Fibroblast of skin of back (primary cell): ENCODE measurements at regions not wholly inside any gene's neighbourhood (a gene's known extent, or its start where the extent isn't known, plus 50 kb on each side); places are given as distances from the start of the nearest gene placed in this dataset.
"Not testable (repeated sequence)": the region's sequence is repeated elsewhere in the genome, so short reads cannot be mapped to it uniquely, and the experiment has no call there.

Experiments
- DNase-seq: peaks from one replicate; pipeline ENCODE4 v3.0.0-alpha.2; 2013

DNA sequence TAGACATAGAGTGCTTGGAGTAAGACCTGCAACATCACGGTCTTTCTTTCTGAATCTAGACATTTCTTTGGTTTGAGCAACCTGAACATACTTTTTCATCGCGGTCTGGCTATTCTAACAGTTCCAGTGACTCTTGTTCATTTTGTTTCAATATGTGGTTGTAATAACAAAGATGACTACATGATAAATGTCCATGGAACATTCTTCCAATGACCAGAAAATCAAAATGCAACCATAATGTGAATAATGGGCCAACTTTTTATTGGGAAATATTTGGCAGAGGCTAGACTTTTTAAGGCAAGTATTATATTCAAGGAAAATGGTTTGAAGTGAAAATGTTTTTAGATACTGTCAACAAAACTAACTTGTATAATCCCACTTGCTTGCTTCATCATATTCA lies 282.5 kb downstream of the INHBA start:
- no peak for DNase-seq

DNA sequence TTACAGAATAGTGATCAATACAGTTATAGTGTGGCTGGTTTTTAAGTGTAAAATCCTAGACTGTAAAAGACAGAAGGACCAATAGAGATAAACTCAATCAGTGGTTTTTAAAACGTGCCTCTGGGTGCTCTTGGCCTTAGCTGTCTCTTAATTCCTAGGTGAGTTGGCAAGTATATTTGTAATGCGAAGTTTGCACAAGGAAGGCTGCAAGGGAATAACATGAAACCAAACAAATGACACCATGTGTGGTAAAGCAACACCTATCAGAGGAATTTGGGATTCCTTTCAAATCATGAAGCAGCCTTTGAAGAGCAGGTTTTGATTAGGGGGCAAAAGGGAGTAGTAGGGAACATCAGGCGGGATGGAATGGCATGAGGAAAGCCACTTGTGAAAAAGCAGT lies 284.6 kb downstream of the INHBA start:
- DNase-seq, result no peak

DNA sequence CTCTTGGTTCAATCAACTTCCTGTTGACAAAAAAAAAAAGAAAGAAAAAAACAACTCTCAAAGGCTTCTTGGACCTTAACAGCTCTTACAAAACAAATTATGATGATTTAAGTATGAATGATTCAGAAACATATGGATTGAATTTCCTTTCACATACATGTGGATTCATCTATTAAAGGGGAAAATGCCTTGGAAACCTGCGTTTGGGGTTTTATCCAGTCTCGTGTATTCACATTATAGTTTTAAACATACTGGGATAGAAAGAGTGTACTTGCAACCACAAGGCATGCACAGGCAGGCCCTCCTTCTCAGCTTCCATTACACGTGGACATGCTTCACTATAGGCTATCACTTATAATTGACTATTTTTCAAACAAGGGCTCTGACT lies 286.7 kb downstream of the INHBA start:
- DNase-seq, result peak; percentile 58

DNA sequence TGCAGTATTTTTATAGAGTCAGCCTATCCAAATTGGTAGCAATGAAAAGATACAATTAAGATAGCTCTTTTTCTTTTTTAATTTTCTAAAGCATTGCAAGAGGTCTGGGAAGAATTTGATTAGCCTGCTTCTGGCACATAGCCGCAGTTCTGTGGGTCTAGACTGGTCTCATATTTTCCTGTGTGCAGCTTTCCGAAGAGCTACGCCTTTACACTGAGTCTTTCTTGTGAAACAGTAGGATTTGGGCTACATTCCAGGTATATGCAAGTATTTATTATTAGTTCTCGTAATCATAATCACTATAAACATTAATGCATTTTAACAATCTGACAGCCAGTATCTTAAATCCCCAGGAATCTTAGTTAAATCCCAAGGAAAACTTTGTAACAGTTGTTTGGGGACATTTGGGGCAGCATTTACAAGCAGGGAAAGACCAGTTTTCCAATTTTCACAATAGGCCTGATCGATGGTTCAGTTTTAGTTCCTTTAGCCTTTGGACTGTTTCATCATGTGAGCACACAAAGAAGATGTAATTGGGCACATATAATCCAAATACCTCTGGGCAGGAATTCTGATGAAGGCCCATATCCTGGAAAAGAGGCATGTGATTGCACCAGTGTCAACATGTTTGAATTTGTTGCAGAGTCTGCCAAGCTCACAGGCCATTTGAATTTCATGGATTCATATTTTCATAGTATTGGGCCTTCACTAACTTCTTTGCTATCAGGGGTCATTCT lies 287.3 kb downstream of the INHBA start:
- DNase-seq, result no peak

DNA sequence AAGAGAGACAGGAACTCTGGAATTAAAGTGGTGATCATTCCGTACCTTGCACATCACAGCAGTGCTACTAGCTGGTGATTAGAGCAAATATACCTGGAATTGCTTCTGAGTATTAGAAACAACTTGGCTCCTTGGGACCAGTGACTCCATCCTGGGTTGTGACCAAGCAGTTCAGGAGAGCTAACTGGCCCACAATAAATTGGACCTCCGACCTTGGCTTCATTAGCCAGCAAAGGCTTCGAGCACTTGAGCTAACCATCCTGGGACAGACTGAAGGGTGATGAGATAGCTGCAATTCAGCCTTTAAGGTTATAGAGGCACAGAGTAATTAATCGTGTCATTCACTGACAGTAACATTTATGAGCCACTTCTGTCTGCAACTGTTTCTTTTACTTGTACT lies 287.8 kb downstream of the INHBA start:
- DNase-seq, result no peak

DNA sequence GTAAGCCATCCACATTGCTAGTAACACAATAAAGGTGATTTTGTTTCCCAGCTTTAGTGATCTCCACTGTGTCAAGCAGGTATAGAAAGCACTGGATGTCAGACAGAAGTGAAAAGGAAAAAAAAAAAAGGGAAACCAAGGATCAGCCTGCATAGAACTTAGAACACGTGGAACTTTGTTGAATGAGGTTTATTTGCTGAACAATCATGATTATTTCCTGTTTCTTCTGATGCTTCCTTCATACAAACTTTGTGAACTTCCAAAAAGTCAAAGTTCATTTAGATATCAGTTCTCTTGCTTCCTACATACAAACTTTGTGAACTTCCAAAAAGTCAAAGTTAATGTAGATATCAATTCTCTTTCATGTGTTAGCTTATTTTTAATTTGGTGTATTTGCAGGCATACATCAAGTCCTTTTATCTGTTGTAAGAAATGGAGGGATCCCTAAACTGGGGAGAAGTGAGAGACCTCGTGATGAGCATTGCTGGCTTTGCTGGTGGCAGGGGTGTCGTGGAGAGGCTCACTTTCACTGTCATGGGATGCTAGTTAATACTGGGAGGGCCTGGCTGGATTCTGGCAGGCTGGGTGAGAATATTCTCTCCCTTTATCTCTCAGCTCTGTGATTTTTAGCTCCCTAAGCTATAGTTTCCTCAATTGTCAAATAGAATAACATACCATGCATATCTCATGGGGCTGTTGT lies 298.4 kb downstream of the INHBA start:
- DNase-seq, result peak; percentile 50

DNA sequence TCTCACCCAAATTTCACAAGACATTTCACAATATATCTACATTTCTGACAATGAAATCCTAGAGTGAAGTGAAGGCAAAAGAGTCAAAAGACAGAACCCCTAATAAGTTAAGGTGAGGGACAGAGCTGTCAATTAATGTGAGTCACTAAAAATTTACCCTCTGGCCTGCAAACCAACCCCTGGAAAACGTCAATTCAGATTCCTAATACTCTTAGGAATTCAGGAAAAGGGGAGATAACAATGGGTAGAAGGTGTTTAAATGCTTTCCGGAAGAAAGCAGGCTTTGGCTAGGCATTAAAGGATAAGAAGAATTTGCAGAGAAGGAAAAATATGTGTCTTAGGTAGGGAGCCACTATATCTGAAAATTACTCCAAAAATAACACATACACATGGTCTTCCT lies 299.6 kb downstream of the INHBA start:
- DNase-seq, result no peak

DNA sequence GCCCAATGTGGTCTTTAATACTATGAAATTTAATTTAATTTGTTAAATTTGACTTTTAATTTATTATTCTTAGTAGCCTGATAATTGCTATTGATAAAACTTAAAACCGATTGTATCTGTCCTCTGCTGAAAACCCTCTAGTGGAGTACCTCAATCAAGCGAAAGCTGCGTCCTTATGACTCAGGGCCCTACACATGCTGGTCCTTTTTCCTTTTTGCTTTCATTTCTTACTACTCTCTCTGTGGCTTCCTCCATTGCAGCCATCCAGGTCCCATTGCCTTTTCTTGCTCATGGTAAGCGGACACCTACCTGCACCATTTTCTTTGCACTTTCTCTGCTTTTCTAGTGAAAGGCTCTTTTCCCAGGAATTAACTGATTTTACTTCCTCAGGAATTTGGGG lies 301.1 kb downstream of the INHBA start:
- DNase-seq, result no peak

DNA sequence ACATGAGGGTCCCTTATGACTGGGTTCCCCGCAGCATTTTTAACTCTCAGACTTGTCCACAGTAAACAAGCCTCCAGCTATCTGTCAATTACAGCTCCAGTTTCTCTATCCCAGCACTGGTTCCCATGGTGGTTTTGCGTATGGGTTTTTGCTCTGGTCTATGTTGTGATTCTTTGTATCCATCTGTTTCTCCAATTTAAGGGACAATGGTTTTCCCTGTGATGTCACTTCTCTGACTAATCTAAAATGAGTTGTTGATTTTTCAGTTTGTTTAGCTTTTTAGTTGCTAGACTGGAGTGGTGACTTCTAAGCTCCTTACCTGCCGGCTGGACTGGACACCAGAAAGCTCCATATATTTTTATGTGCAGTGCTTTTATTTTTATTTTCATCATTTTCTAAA lies 303.7 kb downstream of the INHBA start:
- DNase-seq, result no peak

DNA sequence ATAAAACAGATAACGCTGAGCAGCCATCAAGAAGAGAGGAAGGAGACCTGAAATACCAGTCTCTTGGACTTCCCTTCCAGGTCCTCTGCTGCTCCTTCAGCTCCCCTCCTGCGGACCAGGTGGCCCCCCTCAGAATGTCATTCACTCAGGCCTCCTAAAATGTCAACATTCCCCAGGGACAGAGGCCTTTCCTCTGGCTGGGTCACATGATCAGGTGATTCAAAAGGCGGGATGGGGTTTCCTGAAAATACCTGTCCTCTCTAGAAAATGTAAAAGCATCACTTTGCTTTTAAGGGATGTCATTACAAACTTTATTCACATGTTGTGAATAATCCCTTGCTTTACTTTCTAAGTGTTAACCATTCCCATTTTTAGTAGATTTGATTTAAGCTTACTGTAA lies 311.1 kb downstream of the INHBA start:
- no peak for DNase-seq

DNA sequence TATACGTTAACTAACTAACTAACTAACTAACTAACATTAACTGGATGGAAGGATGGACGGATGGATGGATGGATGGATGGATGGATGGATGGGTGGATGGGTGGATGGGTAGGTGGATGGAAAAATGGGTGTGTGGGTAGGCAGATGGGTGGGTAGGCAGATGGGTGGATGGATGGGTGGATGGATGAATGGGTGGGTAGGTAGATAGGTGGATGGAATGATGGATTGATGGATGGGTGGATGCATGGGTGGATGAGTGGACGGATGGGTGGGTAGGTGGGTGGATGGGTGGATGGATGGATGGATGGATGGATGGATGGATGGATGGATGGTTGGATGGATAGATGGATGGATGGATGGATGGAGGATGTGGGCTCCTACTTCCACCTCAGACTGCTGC lies 314.0 kb downstream of the INHBA start:
- not testable (repeated sequence) for DNase-seq

DNA sequence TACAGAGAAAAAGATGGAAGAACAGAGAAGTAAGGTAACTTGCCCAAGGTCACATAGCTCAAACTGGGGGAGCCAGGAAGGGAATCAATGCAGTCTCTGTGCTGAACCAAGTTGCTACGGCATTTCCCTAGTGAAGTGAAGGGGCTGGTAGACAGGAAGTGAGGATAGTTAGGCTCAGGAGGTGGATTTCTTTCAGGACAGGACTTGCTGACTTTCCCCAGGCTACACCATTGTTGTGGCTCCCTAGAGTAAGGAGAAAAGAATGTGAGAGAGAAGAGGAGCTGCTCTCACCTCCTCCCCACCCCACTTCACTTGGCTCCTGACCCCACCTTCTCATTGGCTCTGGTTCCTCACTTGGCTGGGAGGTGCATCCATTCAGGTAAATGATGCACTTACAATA lies 316.9 kb downstream of the INHBA start:
- peak; percentile 11 for DNase-seq

DNA sequence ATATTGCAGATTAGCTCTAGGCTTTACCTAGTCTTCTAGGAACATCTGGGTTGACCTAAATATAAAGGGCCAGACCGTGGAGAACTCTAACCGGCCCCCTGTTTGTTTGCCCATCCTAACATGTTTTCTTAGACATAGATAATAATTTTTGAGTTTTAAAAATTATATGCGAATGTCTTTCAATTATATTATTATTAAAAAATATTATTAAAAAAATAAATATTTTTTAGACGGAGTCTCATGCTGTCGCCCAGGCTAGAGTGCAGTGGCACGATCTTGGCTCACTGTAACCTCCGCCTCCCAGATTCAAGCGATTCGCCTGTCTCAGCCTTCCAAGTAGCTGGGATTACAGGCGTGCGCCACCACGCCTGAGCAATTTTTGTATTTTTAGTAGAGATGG lies 318.5 kb downstream of the INHBA start:
- DNase-seq, result no peak

DNA sequence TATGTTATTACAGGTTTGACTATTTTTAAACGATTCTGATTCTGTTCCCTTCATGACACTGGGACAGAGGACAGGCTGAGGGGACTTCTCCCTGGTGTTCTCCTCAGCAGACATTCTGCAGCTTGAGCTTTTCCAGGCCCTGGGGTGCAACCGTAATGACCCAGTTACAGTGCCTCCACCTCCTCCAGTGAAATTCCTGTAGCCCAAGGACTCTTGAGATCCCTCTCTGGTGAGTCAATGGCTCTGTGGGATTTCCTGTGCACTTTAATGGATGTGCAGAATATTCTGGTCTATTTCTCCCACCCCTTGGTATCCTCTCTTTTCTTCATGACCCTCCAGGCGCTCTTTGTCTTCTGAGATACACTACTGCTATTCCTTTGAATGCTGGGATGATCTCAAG lies 319.3 kb downstream of the INHBA start:
- DNase-seq, result peak; percentile 51

DNA sequence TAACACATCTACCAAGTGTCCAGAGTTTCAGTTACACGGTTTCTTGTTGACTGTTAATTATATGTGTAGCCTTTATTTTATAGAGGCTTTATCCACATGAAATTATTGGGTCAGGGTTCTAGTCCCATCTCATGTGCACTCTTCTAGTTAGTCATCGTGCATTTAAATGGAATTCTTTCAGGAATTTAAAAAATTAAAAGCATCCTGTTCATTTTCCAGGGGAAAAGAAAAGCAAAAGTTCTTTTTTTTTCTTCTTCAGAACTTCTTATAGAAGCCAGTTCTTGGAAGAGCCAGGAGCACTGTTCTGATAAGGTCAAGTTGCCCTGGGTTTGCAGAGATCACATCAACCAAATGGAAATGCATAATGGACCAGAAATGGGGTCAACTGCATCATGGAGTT lies 324.7 kb downstream of the INHBA start:
- peak; percentile 40 for DNase-seq

DNA sequence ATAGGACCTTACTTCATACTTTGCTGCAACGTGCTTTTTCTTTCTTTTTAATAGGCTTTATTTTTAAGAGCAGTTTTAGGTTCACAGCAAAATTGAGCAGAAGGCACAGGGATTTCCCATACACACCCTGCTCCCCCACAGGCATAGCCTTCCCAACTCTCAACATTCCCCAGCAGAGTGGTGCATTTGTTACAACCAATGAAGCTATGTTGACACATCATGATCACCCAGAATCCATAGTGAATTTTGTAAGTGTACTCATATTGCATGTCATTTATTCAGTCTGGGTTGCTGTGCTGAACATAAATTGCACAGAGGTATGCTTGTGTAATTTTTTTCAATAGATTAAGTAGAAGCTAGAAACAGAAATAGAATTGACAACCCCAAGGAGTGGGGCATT lies 327.3 kb downstream of the INHBA start:
- DNase-seq, result peak; percentile 21

DNA sequence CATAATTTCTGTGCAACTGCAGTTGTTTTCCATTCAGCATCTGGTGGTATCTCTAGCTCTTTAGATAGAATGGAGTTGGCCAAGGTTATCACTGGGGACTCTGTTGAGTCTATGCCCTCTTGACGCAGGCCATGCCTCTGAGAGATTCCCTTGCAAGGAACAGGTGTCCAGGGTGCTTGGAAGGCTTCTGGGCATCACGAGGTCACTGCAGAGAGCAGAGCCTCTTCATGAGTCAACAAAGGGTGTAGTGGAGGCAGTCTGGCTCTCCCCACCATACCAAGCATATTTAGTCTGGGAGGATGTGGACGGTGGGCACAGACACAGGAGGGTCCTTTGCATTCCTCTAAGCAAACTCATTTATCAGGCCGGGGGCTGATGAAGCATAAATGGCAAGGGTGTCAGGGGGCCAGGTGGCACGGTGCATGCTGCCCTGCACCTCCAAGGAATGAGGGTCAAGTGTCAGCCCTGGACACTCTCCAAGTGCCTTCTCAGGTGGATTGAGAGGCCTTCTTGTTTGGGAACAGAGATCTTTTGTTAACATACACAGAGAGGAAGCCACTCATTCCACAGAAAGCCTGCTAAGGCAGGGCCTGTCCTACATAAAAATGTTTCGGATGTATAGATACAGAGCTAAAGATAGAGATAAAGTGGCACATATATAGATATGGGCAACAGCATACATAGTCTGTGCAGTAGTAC lies 328.6 kb downstream of the INHBA start:
- DNase-seq, result no peak

DNA sequence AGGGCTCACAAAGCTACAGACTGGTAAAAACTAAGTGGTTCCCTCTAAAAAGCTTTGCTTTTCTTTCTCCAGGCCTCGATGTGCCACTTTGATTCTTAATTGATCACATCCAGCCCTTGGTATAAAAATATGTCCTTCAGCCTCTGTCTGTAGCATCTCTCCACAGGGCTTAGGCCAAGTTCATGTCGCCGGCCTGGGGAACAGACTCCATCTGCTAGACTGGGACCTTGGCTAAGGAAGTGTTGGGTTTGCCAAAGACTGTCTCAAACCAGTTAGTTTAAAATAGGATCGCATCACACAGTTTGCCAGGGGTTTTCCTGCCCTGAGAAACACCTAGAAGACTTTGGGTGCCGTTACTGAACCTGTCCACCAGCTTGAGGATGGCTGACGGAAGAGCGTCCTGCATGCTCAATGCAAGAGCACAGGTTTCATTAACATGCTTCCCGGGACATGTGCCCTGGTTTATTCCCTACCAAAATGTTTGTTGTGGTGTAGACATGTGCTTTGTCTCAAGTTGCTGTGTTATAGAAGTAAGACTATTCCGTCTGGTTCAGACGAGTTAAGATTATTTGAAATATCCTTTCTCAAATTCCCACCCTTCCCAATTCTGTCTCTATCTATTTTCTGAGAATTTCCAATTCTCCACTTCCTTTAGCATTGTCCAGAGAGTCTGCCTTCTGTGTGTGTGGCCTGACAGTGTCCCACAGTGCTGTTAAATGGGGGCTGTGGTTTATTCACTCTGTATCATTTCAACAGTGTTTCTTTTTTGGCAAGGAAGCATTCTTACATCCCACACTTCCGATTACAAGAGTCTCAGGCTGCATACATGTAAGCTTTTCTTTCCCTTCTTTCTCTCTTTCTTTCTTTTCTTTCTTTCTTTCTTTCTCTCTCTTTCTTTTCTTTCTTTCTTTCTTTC lies 334.7 kb downstream of the INHBA start:
- DNase-seq, result peak; percentile 21

DNA sequence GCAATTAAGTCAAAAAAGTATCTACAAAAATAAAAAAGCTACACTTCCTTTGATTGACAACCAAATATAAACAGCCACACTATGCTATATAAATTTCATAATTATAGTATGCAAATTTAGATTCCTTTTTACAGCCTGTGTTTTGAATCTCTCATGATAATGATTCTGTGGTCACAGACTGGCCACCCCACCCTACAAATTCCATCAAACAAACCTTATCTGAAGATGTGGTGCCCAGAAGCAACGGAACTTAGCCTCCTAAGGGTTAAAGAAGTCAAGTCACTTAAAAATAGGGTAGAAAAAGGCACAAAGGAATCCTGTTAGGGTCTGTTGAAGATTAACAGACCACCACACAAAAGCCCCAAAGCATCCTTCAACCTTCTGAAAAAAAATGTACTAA lies 351.8 kb downstream of the INHBA start:
- DNase-seq, result no peak

DNA sequence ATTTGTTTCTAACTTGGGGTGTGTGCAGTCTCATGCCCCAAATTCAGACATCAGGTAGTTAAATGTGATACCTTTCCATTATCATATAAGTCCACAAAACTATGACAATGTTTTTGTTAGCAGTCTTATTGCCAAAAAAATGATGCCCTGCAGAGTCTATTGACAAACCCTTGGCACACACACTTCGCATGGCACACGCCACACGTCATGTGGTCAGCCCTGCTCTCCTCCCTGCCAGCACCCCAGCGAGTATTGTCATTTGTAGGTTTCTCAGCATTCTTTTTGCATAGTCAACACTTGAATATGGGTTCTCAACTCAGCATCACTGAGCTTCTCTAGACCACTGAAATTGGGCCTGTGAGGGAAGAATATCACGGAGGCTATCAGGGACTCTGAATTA lies 356.0 kb downstream of the INHBA start:
- DNase-seq, result no peak

DNA sequence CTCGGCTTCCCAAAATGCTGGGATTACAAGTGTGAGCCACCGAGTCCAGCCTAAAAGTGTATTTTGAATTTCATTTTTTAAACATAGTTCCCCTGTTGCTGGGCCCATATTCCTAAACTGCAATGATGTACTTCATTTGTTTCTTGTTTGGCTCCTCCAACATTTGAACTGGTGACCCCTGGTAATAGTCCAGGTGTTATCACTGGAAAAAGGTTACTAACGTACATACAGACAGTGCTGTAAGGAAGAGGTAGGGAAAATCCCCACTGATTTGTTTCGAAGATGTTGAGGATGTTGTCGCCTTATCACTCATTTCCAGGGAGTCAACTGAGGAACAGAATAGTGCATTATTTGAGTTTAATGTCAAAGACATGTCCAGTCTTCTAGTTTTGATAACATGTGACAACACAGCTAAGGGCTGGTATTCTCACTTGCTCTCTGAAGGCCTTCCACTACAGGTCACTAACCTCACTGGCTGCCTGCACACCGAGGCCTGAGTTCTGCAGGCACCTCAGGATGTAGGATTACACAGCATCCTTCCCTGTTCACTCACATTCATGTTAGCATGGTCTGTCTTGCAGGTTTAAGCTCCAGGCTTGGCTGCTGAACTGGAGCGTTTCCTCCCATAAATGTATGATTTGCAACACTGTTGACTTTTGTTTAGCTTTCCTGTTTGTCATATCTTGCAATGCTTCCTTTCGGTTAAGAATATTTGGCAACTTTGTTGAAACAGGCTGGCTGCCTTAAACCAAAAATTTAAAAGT lies 362.8 kb downstream of the INHBA start:
- DNase-seq, result no peak

DNA sequence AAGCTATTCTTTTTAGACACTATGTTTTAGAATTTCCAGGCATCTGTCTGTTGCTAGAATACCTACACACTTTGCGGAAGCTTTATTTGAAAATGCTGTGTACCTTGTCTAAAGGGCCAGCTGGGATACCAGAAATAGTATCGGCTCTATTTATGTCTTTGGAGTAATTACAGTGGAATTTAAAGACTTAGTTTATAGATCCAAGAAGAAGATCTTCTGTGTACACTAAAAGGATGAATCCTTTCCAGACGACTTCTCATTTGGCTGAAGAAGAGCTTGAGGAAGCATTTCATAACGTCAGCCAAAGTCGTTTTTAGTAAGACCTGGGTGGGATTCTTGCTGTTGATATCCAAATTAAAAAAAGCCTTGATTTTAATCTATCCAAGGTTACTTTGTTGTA lies 365.9 kb downstream of the INHBA start:
- DNase-seq, result peak; percentile 18
